Ammon's horn (tissue), 1 donor: ENCODE measurements at regions not wholly inside any gene's neighbourhood (a gene's known extent, or its start where the extent isn't known, plus 50 kb on each side); places are given as distances from the start of the nearest gene placed in this dataset.
"Not testable (repeated sequence)": the region's sequence is repeated elsewhere in the genome, so short reads cannot be mapped to it uniquely, and the experiment has no call there.

Experiments used
- DNase-seq: peaks from one replicate; pipeline ENCODE4 v3.0.0-alpha.2; 2016; ENCODE audit warnings: low spot score

GRCh38 chr2:150266931-150267330 is 220.5 kb downstream of the RND3 start:
- DNase-seq: no peak

- DNase-seq: no peak
These were observed 223.0 kb downstream of the RND3 start for GRCh38 chr2:150264442-150264841.

GRCh38 chr2:150261691-150262090 is 225.8 kb downstream of the RND3 start:
- DNase-seq: no peak

- DNase-seq: no peak
These were observed 226.8 kb downstream of the RND3 start for GRCh38 chr2:150260636-150261035.

GRCh38 chr2:150259746-150260145 is 227.7 kb downstream of the RND3 start:
- DNase-seq: peak; percentile 3

- DNase-seq: no peak
These were observed 228.6 kb downstream of the RND3 start for GRCh38 chr2:150258781-150259307.

- DNase-seq: no peak
These were observed 230.7 kb downstream of the RND3 start for GRCh38 chr2:150256736-150257135.

- DNase-seq: no peak
These were observed 231.9 kb downstream of the RND3 start for GRCh38 chr2:150255528-150255927.

GRCh38 chr2:150249735-150250134 is 237.7 kb downstream of the RND3 start:
- DNase-seq: not testable (repeated sequence)

- DNase-seq: no peak
These were observed 240.0 kb downstream of the RND3 start for GRCh38 chr2:150247481-150247880.

- DNase-seq: peak; percentile 57
These were observed 252.6 kb downstream of the RND3 start for GRCh38 chr2:150234787-150235446.

GRCh38 chr2:150232871-150233270 is 254.6 kb downstream of the RND3 start:
- no peak for DNase-seq

GRCh38 chr2:150232321-150232720 is 255.1 kb downstream of the RND3 start:
- no peak for DNase-seq

- no peak for DNase-seq
These were observed 256.9 kb downstream of the RND3 start for GRCh38 chr2:150230616-150231015.

GRCh38 chr2:150230004-150230403 is 257.5 kb downstream of the RND3 start:
- no peak for DNase-seq

- peak; percentile 28 for DNase-seq
These were observed 258.5 kb downstream of the RND3 start for GRCh38 chr2:150228936-150229335.

GRCh38 chr2:150225030-150225429 is 262.4 kb downstream of the RND3 start:
- no peak for DNase-seq

GRCh38 chr2:150224321-150224720 is 263.1 kb downstream of the RND3 start:
- DNase-seq: no peak

GRCh38 chr2:150222942-150223341 is 264.5 kb downstream of the RND3 start:
- no peak for DNase-seq

GRCh38 chr2:150222379-150222778 is 265.1 kb downstream of the RND3 start:
- DNase-seq: no peak

GRCh38 chr2:150219861-150220260 is 267.6 kb downstream of the RND3 start:
- DNase-seq: no peak

- no peak for DNase-seq
These were observed 272.4 kb downstream of the RND3 start for GRCh38 chr2:150215041-150215440.

- no peak for DNase-seq
These were observed 272.8 kb downstream of the RND3 start for GRCh38 chr2:150214626-150215025.

- no peak for DNase-seq
These were observed 274.7 kb downstream of the RND3 start for GRCh38 chr2:150212722-150213171.
